GM19324 (cell line): ENCODE measurements at regions not wholly inside any gene's neighbourhood (a gene's known extent, or its start where the extent isn't known, plus 50 kb on each side); places are given as distances from the start of the nearest gene placed in this dataset.

Experiments used
- ATAC-seq: cut with Tn5 transposase; IDR thresholded peaks from one replicate; pipeline ENCODE4 v1.9.1; 2021; ENCODE audit warnings: mild to moderate bottlenecking, moderate library complexity; ENCODE audit not compliant: unreplicated experiment, low FRiP score

DNA sequence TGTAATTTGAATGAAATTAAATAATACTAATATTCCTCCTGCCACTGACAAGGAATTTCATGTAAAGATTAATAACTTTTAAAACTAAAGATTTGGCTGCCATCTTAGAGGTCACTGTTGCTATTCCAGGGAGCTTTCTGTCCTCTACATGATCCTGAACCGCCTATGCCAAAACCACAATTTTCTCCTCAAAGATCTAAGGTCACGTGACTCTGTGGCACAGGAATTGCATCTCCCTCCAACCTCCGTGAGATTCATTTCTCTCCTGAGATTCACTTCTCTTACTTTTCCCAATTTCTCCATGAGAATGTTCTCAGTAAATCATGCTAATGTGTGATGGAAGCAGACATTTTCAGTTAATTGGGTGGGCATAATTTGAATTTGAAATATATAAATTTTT is 379.6 kb upstream of the TSHZ2 start:
- no peak for ATAC-seq

DNA sequence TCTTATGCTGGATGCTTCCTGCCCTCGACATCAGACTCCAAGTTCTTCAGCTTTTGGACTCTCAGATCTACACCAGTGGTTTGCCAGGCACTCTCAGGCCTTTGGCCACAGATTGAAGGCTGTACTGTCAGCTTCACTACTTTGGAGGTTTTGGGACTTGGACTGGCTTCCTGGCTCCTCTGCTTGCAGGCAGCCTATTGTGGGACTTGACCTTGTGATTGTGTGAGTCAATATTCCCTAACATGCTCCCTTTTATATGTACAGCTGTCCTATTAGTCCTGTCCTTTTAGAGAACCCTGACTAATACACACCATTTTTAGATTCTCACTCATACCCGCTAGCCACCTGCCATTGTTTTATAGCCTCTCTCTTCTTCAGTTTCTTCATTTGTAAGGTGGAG is 382.1 kb upstream of the TSHZ2 start:
- no peak for ATAC-seq

DNA sequence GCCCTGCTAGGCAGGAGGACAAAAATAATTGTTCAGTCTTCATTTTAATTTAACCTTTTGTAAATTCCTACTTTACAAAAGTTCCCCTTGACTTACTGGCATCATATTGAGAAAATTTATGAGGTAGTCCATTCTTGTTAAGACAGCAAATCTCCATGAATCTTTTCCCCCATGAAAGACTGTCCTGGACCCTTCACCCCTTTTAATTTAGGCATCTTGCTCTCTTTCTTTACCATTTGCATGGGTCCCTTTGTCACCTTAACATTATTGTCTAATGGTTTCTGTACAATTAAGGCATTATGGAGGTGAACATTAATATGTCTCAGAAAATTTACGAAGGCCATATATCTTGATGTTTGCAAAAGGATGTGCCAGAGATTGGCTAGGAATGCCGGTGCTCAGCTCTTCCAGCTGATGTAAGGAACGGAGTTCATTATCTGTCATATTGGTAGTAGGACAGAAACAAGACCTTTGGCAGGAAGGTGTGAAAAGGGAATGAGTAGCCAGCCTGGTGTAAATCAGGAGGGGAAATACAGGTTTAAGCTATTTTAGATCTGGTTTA is 382.8 kb upstream of the TSHZ2 start:
- no peak for ATAC-seq

DNA sequence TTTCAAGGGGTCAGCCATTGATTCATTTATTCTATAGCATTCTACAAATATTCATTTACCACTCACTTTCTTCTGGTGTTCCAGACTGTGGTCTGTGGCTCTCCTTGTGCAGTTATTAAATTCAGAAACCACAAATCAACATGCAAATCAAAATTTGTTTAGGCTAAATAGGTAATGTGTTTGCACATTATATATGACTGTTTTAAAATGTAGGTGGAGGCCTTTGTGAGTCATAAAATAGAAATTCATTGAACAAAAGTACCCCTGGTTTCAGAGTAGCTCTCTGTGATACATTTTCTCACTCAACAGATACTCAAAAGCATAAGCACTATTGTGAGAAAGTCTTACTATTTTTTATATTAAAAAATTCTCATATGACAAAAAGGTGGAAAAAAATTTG is 385.5 kb upstream of the TSHZ2 start:
- ATAC-seq, result no peak

DNA sequence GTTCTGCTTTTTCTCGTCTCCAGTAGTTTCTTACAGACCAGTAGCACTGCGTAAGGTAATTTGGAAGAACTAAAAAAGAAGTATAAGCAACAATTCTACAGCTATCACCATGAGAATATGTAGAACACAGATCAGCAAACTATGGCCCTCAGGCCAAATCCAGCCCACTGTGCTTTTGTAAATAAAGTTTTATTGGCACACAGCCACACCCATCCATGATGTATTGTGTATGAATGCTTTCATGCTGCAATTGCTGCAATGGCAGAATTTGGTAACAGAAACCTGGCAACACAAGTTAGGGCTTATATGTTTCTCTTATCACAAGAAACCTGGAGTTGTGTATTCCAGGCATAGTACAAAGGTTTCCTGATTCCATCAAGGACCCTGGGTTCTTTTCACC is 386.8 kb upstream of the TSHZ2 start:
- no peak for ATAC-seq

DNA sequence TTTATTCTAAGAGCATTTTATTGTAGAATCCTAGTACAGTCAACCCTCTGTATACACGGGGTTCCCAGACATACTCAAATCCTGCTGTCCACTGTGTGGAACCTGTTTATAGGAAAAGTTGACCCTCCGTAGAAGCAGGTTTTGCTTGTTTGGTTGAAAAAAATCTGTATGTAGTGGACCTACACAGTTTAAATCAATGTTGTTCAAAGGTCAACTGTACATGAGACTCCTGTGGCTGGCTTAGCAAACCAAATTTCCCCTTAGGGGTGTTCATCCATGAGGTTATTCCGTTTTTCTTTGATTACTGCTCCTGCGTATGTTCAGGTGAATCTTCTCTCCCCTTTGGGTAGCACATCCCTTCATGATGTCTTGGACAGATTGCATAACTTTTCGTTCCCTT is 387.0 kb upstream of the ZFP64 start:
- no peak for ATAC-seq

DNA sequence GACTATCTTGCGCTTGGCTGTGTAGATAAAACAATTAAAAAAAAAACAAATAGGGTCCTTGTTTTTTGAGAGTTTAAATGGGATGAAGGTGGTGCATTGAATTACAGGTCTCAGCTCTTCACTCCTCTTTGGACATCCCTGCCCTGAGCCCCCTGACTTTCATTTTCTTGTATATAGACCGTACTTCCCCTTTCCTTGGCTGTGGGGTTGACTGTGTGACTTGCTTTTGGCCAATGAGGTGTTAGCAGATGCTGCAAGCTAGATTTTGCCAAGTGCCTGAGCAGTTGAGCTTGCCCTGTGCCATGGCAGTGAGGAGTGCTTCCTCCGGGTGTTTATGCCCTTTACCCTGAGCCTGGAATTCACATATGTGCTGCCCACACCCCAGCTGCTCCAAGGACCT is 386.1 kb upstream of the ZFP64 start:
- ATAC-seq, result peak; percentile 51

DNA sequence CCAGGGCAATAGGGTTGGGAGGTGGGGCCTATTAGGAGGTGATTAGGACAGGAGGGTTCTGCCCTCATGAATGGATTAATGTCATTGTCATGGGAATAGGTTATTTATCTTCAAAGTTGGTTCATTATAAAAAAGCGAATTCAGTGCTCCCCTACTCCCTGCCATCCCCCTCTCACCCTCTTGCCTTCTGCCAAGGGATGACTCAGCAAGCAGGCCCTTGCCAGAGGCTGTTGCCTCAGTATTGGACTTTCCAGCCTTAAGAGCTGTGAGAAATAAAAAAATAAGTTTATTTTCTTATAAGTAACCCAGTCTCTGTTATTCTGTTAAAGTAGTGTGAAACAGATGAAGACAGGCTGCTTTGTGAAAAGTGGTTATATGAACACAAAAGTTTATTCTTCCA is 381.1 kb upstream of the ZFP64 start:
- no peak for ATAC-seq

DNA sequence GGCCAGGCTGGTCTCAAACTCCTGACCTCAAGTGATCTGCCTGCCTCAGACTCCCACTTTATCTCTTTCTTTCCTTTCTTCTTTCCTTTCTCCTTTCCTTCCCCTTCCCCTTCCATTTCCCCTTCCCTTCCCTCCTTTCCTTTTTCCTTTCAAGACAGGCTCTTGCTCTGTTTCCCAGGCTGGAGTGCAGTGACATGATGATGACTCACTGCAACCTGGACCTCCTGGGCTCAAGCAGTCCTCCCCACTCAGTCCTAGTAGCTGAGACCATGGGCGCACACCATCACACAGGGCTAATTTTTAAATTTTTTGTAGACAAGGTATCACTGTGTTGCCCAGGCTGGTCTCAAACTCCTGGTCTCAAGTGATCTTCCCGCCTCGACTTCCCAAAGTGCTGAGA is 377.6 kb upstream of the ZFP64 start:
- no peak for ATAC-seq

DNA sequence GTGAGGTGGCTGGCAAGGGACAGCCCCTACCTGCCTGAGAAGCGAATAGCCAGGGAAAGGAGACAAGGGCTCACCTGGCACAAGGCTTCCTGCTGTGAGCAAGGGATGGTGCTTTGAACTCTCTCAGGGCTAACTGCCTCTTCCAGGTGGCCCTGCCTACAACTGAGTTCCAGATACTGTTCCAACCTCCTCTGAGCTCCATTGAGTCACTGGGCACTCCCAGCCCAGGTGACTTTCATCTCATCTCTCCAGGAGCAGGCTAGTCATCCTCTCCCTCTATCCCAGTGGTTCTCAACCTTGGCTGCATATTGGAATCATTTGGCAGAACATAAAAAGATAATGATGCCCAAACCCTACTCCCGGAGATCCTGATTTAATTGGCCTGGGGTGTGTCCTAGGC is 374.0 kb upstream of the ZFP64 start:
- no peak for ATAC-seq

DNA sequence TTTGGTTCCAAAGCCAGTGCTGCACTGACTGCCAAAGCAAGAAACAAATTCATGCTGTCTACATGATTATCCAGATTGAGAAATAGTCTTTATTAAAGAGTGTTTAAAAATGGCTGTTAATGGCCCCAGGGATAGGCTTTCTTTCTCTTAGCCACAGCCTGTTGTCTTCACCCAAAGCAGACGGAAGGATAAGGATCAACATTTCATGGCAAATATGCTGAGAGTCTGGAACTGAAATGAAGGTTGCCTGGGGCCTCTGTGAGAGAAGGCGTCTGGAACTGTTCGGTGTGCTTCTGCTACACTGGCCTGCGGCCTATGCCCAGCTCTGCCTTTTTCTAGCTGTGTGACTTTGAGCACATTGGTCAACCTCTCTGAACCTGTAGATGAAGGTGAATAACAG is 373.0 kb upstream of the ZFP64 start:
- no peak for ATAC-seq

DNA sequence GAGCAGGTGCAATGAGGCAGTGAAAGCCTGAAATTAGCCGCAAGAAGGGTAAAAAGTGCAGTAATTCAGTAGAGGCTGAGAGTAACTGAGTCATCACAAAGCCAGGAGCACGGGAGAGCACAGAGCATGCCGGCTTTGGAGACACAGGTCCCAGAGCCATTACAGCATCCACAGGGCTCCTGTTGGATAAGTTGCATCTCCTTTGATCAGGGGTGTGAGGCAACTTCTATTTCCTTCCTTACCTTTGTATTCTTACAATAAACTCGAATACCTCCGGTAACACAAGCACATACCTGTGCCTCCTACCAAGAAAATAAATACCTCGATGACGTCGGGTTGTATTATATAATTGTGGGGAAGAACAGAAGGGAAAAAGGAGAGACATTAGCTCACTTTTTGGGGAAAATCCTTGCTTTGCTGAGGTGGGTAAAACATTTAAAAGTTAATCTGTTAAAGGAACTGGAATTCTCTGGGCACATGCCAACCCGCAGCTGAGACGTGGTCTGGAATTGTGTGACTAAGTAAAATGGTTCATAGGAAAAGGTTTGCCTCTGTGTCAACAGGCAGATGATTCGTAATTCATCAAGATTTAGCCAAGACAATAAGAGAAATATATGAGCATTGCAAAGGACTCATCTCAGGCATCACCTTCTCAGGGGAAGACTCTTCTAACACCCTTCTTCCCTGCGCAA is 360.7 kb upstream of the ZFP64 start:
- no peak for ATAC-seq

DNA sequence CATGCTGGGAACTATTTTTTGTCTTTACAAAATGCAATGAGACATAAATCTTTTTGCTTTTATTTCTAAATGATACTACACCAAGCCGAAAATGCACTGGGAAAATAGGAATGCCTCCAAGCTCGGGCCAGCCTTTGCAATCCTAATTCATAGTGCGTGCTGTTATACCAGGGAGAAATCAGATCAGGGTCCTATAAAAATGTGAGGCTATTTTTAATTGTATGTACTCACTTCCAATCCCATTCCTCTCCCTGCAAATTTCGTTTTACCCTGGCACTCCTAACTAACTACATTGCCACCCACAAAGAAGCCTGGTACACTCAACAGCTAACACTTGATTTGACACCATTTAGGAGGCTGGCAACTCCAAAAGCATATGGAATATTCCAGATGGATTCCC is 350.6 kb upstream of the ZFP64 start:
- no peak for ATAC-seq

DNA sequence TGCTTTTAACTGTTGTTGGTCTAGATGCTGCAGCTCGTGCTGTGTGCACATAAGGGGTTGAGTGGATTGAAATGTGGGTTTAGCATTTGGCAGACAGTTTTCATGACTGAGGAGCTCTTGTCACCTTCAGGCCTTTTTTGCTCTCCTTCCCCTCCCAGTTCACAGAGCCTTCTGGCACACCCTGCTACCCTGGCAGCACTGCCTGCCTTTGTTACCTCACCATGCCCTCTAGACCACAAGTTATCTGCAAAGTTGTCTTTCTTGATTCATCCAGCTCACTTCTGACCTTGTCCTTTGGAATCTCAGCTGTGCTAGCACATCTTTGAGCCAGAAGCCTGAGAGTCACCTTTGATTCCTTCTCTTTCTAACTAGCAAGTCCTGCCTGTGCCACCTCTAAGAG is 348.9 kb upstream of the ZFP64 start:
- no peak for ATAC-seq

DNA sequence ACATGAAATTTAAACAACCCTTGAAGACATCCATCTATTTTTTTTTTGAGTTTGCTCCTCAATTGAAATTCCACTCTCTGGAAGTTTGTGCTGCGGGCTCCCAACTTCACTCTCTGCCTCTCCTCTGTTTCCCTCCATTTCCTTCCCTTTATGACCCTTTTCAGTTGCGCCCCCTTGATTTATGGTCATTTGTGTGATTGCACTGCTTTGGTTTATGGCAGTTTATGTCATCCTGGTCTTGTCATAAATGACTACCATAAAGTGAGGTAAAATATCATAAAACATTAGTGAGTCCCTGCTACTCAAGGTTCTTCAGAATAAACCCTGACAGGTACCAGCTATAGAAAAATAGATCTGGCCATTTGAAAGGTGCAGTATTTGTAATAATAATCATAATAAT is 348.3 kb upstream of the ZFP64 start:
- no peak for ATAC-seq

DNA sequence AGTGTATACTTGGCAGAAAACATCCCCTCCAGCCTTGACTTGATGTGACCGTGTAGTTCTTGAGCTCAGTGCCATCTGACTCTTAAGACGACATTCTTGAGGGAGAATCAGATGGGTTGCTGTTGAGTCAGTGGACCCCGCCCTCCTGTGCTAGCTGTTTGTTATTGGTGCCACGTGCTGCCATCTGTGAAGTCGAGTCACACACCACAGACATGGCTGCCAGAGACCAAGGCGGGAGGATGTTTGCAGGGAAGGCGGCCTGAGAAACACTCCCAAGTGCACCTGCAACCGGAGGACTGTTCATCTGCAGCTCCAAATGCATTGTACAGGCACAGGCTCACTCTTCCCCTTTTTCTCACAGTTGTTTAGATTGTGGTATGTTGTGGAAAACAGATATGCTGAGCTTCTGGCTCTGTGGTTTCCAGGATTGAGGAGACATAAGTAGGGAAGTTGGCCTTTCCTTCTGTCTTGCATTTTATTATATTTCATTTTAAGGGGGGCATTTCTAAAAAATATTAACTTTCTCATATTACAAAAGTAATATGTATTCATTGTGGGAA is 345.3 kb upstream of the ZFP64 start:
- no peak for ATAC-seq

DNA sequence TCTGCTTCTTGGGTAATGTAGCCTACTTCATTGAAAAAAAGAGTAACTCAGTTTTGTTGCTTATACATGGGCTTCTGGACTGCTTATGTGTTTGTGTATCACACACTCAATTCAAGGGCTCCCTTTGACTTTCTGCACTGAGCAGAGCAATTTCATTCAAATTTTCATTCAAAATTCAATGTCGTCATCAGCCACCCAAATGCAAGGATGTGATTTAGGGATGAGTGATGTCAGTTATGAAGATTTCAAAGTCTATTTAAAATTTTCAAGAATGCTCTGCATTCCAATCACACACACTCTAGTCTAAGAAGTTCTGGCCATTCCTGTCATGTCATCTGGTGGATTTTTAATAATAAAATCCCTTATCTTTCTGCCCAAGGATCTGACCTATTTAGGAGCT is 344.5 kb upstream of the ZFP64 start:
- ATAC-seq, result no peak

DNA sequence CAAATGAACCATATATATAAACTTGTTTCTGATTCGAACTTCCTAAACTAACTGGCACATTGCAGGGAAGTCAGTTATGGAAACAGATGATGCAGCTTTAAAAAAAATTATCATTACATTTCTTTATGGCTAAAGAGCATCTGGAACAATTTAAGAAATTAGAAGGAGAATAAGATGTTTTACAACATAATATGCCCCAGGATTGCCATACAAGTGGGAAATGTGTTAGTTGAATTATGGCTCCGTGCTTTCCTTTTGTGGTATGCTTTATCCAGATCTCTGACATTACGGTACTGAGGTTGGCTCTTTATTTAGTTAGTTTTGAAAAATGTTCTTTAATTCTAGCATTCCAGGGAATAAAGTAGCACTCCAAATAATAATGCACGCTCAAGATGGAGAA is 343.0 kb upstream of the ZFP64 start:
- no peak for ATAC-seq

DNA sequence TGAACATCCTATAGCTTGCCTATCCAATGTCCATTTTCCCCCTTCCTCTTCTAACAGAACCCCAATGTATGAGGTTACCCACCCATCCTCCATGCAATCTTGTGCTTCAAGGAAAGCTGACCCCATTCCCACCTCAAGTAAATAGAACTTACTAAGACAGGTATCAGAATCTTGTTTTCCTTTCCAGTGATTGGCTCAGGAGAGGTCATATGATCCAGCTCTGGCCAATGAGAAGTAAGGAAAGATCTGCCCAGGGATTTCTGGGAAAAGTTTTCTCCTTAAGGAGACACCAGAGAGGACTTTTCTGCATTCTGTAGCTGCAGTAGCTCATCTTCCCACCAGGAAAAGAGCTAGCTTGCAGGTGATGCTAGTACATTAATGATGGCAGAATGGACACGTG is 341.8 kb upstream of the ZFP64 start:
- ATAC-seq, result no peak

DNA sequence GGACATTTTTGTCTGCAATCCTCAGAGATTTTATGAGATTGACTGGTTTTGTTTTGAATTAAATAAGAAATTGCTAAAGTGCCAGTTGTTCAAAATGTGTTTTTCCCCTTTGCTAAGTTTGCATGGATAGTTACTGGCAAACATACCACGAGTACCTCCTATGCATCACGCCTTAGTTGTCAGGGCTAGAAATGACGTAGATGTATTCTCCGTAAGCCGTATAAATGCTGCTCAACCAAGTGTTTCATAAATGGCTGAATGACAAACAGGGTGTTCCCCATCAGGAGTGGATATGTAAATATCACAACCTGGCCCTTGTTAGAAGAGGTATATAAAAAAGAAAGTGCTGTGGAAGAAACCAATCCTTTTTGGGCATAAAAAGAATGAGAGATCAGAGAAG is 341.1 kb upstream of the ZFP64 start:
- ATAC-seq, result no peak

DNA sequence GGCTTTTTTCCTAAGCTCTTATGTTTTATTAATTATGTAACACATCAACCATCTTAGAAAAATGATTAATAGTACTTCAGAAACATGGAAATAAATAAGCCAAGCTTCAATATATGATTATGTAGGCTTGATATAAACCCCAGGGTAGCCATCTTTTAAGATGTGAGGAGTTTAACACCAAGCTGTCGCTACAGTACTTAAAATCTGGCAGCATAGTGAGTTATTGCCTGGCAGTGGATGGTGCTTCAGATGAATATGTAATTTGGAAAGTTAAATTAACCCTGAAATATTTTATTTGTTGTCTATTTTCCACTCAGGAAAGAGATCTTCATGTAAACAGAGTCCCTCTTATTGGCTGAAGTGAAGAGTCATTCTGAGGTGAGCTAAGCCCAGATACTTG is 339.0 kb upstream of the ZFP64 start:
- no peak for ATAC-seq

DNA sequence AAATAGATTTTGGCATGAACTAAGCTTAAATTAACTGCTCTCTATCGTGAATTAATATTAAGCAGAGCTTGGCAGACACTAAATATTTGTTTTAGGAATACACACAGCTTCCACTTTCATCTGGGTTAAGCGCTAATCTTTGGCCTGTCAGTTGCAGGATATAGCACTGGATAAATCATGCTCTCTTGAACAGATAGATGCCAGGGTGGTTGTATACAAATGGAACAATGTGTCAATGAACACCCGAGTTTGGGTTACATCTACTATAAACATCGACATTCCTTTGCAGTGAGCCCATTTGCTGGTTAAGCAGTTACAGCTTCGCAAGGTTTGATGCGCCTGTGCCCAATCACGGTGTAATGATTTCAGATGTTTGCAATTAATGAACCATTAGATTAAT is 338.2 kb upstream of the ZFP64 start:
- ATAC-seq, result no peak

DNA sequence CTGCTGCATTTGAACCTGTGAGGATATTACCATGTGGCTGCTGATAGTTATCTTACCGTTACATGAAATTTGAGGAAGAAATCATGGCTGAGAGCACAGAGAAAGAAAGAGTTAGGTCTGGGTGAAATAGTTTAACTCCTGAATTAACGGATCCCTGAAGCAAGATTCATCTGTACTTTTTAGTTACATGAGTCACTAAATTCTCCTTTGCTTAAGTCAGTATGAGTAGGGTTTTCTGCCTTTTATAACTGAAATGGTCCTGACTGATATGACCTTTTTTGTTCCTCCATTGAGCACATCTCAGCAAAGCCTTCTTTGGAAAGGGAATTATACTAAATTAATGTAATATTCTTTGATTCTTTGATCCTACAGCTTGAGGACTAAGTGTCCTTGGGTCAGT is 333.3 kb upstream of the ZFP64 start:
- no peak for ATAC-seq
